ENCODE measurements at regions not wholly inside any gene's neighbourhood (a gene's known extent, or its start where the extent isn't known, plus 50 kb on each side); places are given as distances from the start of the nearest gene placed in this dataset.
"Not testable (repeated sequence)": the region's sequence is repeated elsewhere in the genome, so short reads cannot be mapped to it uniquely, and the experiment has no call there.

- no peak overlapping the region for H3K4me3 ChIP-seq (ENCODE audit: low read depth, low read length)
- TF ChIP-seq MAX (IDR thresholded peaks at IDR 0.05; ENCODE audit: low read depth, low read length) (no peak), MYC (IDR thresholded peaks at IDR 0.05; ENCODE audit: low read depth, low read length) (no peak), CTCF (IDR thresholded peaks at IDR 0.05; ENCODE audit: low read depth, low read length) (no peak), POLR2A (IDR thresholded peaks at IDR 0.05; ENCODE audit: extremely low read depth, insufficient read length) (no peak)
- DNase-seq (ENCODE audit: low read depth), result no peak
These were observed 1176.0 kb upstream of the ALCAM start for GRCh38 chr3:104190681-104191080.

DNA sequence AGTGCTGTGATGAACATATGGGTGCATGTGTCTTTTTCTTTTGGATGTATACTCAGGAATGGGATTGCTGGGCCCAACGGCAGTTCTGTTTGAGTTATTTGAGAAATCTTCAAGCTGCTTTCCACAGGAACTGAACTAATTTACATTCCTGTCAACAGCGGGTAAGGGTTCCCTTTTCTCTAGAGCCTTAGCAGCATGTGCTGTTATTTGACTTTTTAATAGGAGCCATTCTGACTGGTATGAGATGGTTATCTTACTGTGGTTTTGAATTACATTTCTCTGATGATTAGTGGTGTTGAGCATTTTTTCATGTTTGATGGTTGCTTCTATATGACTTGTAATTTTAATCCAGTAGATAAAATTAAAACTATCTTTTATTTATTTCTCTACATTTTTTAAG is 1168.6 kb upstream of the ALCAM start:
- no peak overlapping the region for H3K4me3 ChIP-seq (ENCODE audit: low read depth, low read length)
- DNase-seq (ENCODE audit: low read depth), result no peak
- TF ChIP-seq MAX (IDR thresholded peaks at IDR 0.05; ENCODE audit: low read depth, low read length), result no peak
- TF ChIP-seq MYC (IDR thresholded peaks at IDR 0.05; ENCODE audit: low read depth, low read length), result no peak
- TF ChIP-seq CTCF (IDR thresholded peaks at IDR 0.05; ENCODE audit: low read depth, low read length), result no peak
- TF ChIP-seq POLR2A (IDR thresholded peaks at IDR 0.05; ENCODE audit: extremely low read depth, insufficient read length), result no peak

DNA sequence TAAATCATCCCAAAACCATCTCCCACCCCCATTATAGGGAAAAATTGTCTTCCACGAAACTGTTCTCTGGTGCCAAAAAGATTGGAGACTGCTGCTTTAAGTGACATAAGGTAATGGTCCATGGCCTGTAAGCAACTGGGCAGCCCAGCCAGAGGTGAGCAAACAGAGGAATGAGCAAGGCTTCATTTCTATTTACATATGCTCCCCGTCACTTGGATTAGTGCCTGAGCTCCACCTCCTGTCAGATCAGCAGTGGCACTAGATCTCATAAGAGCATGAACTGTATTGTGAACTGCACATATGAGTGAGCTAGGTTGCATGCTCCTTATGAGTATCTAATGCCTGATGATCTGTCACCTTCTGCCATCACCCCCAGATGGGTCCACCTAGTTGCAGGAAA is 1159.8 kb upstream of the ALCAM start:
- no peak for TF ChIP-seq MYC (IDR thresholded peaks at IDR 0.05; ENCODE audit: low read depth, low read length)
- TF ChIP-seq CTCF (IDR thresholded peaks at IDR 0.05; ENCODE audit: low read depth, low read length), result no peak
- no peak for TF ChIP-seq MAX (IDR thresholded peaks at IDR 0.05; ENCODE audit: low read depth, low read length)
- H3K4me3 ChIP-seq (ENCODE audit: low read depth, low read length), result no peak overlapping the region
- DNase-seq (ENCODE audit: low read depth), result no peak

DNA sequence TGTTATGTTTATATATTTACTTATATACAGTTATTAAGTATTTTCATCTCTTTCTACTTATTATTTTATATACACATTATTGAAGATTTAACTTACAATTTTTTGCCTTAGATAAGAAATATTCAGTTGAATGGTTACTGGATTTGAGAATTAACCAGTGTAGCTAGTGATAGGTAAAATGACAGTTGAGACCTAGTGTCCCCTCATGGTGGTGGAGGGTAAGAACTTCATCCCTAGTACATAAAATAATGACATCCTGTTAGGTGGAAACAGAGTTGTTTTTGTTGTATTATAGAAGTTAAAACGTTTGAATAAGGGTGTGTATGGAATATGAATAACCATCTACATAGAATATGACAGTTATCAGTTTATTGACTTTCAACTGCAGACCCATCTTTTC is 1152.4 kb upstream of the ALCAM start:
- H3K4me3 ChIP-seq (ENCODE audit: low read depth, low read length), result no peak overlapping the region
- no peak for DNase-seq (ENCODE audit: low read depth)
- TF ChIP-seq CTCF (IDR thresholded peaks at IDR 0.05; ENCODE audit: low read depth, low read length), result no peak
- TF ChIP-seq POLR2A (IDR thresholded peaks at IDR 0.05; ENCODE audit: extremely low read depth, insufficient read length), result no peak
- TF ChIP-seq MAX (IDR thresholded peaks at IDR 0.05; ENCODE audit: low read depth, low read length), result no peak
- no peak for TF ChIP-seq MYC (IDR thresholded peaks at IDR 0.05; ENCODE audit: low read depth, low read length)

DNA sequence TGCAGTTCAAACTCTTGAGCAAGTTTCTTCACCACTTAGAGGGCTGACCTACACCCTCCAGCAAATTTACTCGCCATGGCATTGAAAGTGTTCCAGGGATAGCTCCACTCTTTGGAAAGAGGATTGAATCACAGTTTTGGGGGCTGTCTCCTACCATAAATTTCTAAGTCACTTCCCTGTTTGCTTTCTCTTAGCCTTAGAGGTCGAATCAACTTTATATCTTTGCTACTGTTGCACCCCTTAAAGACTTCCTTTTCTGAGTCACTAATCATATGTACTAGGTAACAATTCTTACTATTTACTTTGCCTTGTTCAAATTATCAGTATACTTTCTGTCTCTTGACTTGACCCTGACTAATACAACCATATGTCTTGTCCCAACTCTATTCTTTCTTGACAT is 1151.8 kb upstream of the ALCAM start:
- TF ChIP-seq MAX (IDR thresholded peaks at IDR 0.05; ENCODE audit: low read depth, low read length) (no peak), CTCF (IDR thresholded peaks at IDR 0.05; ENCODE audit: low read depth, low read length) (no peak), POLR2A (IDR thresholded peaks at IDR 0.05; ENCODE audit: extremely low read depth, insufficient read length) (no peak), MYC (IDR thresholded peaks at IDR 0.05; ENCODE audit: low read depth, low read length) (no peak)
- H3K4me3 ChIP-seq (ENCODE audit: low read depth, low read length), result no peak overlapping the region
- DNase-seq (ENCODE audit: low read depth), result no peak

- not testable (repeated sequence) for DNase-seq (ENCODE audit: low read depth); H3K4me3 ChIP-seq (ENCODE audit: low read depth, low read length)
These were observed 1147.7 kb upstream of the ALCAM start for GRCh38 chr3:104219046-104219445.

Measured in NB4 (cell line).